DND-41 (cell line): ENCODE measurements at regions not wholly inside any gene's neighbourhood (a gene's known extent, or its start where the extent isn't known, plus 50 kb on each side); places are given as distances from the start of the nearest gene placed in this dataset.

Experiments
- ATAC-seq: fragments of 200-7000 bp; cut with Tn5 transposase; 3 replicates; pipeline ENCODE4 v1.9.1; 2021; ENCODE audit warnings: low read depth; ENCODE audit not compliant: insufficient read depth
- DNase-seq: peaks from one replicate; pipeline ENCODE4 v3.0.0-alpha.2; 2020
- H2AFZ ChIP-seq: 2 replicates; pipeline ENCODE4 v1.6.0; 2012; ENCODE audit warnings: low read depth, low read length
- H3K27ac ChIP-seq: 2 replicates; pipeline ENCODE4 v1.5.1; 2012; ENCODE audit warnings: low read length, inconsistent platforms
- H3K27me3 ChIP-seq: fragments of 200-600 bp; sonication (generic); 2 replicates; pipeline ENCODE4 v1.6.0; 2012; ENCODE audit warnings: low read length, mild to moderate bottlenecking, inconsistent platforms; ENCODE audit not compliant: insufficient read depth, poor library complexity
- H3K36me3 ChIP-seq: 2 replicates; pipeline ENCODE4 v1.5.1; 2012; ENCODE audit warnings: low read length, inconsistent platforms; ENCODE audit not compliant: insufficient read depth
- H3K4me1 ChIP-seq: 2 replicates; pipeline ENCODE4 v1.5.1; 2012; ENCODE audit warnings: mild to moderate bottlenecking, low read length; ENCODE audit not compliant: insufficient read depth
- H3K4me2 ChIP-seq: 2 replicates; pipeline ENCODE4 v1.6.0; 2012; ENCODE audit warnings: mild to moderate bottlenecking, moderate library complexity, low read length, inconsistent platforms; ENCODE audit not compliant: insufficient read depth
- H3K4me3 ChIP-seq, 2 experiments: fragments of 200-600 bp in 1 of 2; shearing (Covaris generic) in 1 of 2; 2 replicates each; pipeline ENCODE4 v1.5.1; 2012 to 2016; ENCODE audit warnings: inconsistent platforms in 2 of 2, low read length in 2 of 2, mild to moderate bottlenecking in 2 of 2, low read depth in 1 of 2, moderate library complexity in 1 of 2
- H3K79me2 ChIP-seq: 2 replicates; pipeline ENCODE4 v1.6.0; 2012; ENCODE audit warnings: low read length, inconsistent platforms; ENCODE audit not compliant: insufficient read depth
- H3K9ac ChIP-seq: 2 replicates; pipeline ENCODE4 v1.6.0; 2012; ENCODE audit warnings: low read depth, mild to moderate bottlenecking, inconsistent platforms, low read length, moderate library complexity
- H3K9me3 ChIP-seq: 2 replicates; pipeline ENCODE4 v1.5.1; 2012; ENCODE audit warnings: low read length, moderate library complexity, mild to moderate bottlenecking, inconsistent platforms; ENCODE audit not compliant: insufficient read depth, severe bottlenecking
- H4K20me1 ChIP-seq: 2 replicates; pipeline ENCODE4 v1.6.0; 2012; ENCODE audit warnings: low read length; ENCODE audit not compliant: insufficient read depth
- EZH2 ChIP-seq: IDR thresholded peaks from 3 replicates; pipeline ENCODE4 v1.6.1; 2012; ENCODE audit warnings: borderline replicate concordance, low read depth, mild to moderate bottlenecking, moderate library complexity, low read length, inconsistent platforms; ENCODE audit not compliant: severe bottlenecking
- TF ChIP-seq, protein P1 (sequence below): IDR thresholded peaks from 2 replicates; pipeline ENCODE4 v1.5.1; 2012; ENCODE audit warnings: borderline replicate concordance, low read length, moderate library complexity, mild to moderate bottlenecking; ENCODE audit not compliant: poor library complexity, severe bottlenecking; ENCODE audit errors: extremely low read depth

DNA sequence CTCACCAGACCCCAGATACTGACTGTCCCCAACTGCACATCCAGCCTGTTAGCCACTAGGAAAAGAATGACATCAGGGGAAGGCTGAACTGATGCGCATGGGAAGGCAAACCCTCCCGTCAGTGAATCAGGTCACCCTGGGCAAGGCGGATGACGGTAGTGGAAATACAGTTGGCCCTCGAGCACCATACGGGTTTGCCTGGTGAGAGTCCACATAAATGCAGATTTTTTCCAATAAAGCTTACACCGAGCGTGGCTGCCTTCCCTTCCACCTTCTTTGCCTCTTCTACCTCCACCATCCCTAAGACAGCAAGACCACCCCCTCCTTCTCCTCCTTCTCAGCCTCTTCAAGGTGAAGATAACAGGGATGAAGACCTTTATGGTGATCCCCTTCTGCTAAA, 236.1 kb upstream of the TNRC6C start:
- no peaks in the 10 kb centered on the region for H3K27me3 ChIP-seq
- H3K4me2 ChIP-seq = no peak overlapping the region
- H3K9ac ChIP-seq = no peak overlapping the region
- H3K79me2 ChIP-seq = no peaks in the 10 kb centered on the region
- H3K9me3 ChIP-seq = peaks cover 5% of the 10 kb centered on the region
- no peak overlapping the region for H3K27ac ChIP-seq
- DNase-seq (no peak), ATAC-seq (no peak)
- no peaks in the 10 kb centered on the region for H3K4me1 ChIP-seq
- TF ChIP-seq, protein P1, sequence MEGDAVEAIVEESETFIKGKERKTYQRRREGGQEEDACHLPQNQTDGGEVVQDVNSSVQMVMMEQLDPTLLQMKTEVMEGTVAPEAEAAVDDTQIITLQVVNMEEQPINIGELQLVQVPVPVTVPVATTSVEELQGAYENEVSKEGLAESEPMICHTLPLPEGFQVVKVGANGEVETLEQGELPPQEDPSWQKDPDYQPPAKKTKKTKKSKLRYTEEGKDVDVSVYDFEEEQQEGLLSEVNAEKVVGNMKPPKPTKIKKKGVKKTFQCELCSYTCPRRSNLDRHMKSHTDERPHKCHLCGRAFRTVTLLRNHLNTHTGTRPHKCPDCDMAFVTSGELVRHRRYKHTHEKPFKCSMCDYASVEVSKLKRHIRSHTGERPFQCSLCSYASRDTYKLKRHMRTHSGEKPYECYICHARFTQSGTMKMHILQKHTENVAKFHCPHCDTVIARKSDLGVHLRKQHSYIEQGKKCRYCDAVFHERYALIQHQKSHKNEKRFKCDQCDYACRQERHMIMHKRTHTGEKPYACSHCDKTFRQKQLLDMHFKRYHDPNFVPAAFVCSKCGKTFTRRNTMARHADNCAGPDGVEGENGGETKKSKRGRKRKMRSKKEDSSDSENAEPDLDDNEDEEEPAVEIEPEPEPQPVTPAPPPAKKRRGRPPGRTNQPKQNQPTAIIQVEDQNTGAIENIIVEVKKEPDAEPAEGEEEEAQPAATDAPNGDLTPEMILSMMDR = no peak
- no peak for TF ChIP-seq EZH2
- H3K36me3 ChIP-seq = no peaks in the 10 kb centered on the region
- no peaks in the 10 kb centered on the region; the same call in 1 of the 2 replicates for H4K20me1 ChIP-seq
- H2AFZ ChIP-seq = no peak overlapping the region
- H3K4me3 ChIP-seq = no peak overlapping the region

DNA sequence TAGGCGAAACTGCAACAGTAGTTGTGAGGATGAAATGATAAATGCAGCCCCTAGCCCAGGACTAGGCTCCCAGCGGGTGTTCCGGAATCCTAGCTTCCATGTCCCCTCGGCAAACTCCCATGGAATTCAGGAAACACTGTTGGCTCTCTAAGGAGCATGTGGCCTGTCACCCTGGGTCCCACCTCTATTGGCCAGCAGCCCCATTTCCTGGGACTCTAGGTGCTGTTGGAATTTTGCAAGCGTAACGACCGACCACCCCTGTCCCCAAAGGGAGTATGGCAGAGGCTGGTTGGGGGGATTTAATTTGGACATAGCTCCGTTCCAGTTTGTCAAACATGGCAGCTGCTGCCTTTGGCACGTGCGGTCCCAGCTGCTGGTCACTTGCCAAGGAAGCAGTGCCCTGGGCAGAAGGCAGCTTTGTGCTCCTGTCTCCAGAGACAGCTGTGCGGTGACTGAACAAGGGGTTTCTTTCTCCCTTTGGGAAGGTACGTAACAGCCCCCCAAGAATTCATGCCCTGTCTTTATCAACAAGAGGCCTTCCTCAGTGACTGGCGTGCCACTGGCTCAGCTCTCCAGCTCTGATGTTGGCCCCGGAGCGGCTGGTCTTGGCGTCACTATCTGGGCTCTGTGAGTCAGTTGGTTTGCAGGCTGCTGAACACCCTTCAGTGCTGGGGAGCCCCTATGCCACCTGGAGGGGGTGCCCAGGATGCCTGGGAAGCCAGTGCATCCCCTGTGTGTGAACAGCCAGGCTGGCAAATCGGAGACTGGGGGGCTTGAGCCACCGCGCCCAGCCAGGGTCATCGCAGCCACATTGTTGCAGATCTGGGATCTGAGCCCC, 235.2 kb upstream of the TNRC6C start:
- Histone ChIP-seq H4K20me1 (no peaks in the 10 kb centered on the region; the same call in 1 of the 2 replicates), H3K4me3 (no peak overlapping the region), H3K9ac (no peak overlapping the region), H2AFZ (no peak overlapping the region), H3K9me3 (peaks cover 5% of the 10 kb centered on the region), H3K36me3 (no peaks in the 10 kb centered on the region), H3K4me1 (no peaks in the 10 kb centered on the region), H3K27me3 (no peaks in the 10 kb centered on the region), H3K79me2 (no peaks in the 10 kb centered on the region), H3K27ac (no peak overlapping the region), H3K4me2 (no peak overlapping the region)
- TF ChIP-seq, protein P1 = no peak
- no peak for TF ChIP-seq EZH2
- ATAC-seq = no peak
- DNase-seq = no peak

DNA sequence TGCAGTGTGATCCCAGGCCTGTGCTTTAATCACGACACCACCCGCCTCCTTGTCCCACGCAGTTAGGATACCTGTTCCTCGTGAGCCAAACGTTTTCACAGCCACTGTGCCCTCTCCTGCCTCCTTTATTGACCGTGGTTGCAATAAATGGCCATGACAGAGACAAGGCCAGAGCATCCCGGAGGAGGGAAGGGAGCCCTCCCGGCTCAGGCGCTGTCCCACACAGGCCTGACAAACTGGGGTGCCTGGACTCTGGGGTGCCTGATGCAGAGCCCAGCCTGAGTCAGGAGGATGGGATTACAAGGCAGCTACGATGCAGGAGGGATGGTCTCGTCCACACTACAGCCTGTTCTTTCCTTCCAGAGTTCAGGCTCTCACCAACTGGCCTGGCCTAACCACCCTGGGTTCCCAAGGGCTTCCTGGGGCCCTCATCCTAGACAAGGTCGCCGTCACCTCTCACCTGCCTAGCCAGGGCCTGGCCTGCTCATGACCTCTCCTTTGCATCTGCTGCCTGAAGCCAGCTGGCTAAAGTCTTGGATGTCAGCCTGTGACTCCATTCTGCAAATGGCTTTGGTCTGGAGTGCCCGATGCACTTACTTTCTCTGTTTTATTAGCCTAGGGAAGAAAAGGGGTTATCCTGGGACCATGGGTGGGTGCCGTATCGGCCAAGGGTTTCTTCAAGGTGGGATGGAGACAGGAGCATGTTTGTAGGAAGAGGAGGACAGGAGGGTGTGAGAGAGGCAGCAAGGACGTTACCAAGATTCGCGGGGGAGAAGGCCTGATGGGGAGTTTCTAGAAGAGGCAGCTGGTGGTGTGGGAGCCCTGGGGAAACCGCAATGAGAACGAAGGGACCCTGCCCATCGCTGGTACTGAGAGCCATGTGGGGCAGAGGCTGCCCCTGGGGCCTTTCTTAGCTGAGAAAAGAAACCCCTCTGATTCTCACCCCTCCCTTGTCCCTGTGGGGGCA, 234.3 kb upstream of the TNRC6C start:
- H2AFZ ChIP-seq = no peak overlapping the region
- no peaks in the 10 kb centered on the region for H3K79me2 ChIP-seq
- TF ChIP-seq EZH2 = no peak
- TF ChIP-seq, protein P1 = no peak
- H3K9ac ChIP-seq = no peak overlapping the region
- no peaks in the 10 kb centered on the region for H3K9me3 ChIP-seq
- DNase-seq (no peak), ATAC-seq (no peak)
- H3K4me1 ChIP-seq = no peaks in the 10 kb centered on the region
- no peak overlapping the region for H3K4me2 ChIP-seq
- no peak overlapping the region for H3K4me3 ChIP-seq
- H3K27ac ChIP-seq = no peak overlapping the region
- H3K36me3 ChIP-seq = no peaks in the 10 kb centered on the region
- no peaks in the 10 kb centered on the region for H4K20me1 ChIP-seq
- H3K27me3 ChIP-seq = no peaks in the 10 kb centered on the region
